Upper lobe of left lung (tissue), 4 donors: ENCODE measurements at regions not wholly inside any gene's neighbourhood (a gene's known extent, or its start where the extent isn't known, plus 50 kb on each side); places are given as distances from the start of the nearest gene placed in this dataset.

ENCODE experiments used
- POLR2AphosphoS5 ChIP-seq, 2 donors: sonication (generic); formaldehyde crosslinking; IDR thresholded peaks; one replicate each; pipeline ENCODE4 v1.5.1; 2017; ENCODE audit warnings: antibody characterized with exemption in 2 of 2
- TF ChIP-seq, protein P1 (sequence below), 6 experiments: fragments of 450-650 bp in 4 of 6; fragments of 200-600 bp in 2 of 6; sonication (generic) in 2 of 6; IDR thresholded peaks; one replicate each; pipeline ENCODE4 v1.5.1; 2016 to 2019; ENCODE audit warnings: antibody characterized with exemption in 6 of 6

DNA sequence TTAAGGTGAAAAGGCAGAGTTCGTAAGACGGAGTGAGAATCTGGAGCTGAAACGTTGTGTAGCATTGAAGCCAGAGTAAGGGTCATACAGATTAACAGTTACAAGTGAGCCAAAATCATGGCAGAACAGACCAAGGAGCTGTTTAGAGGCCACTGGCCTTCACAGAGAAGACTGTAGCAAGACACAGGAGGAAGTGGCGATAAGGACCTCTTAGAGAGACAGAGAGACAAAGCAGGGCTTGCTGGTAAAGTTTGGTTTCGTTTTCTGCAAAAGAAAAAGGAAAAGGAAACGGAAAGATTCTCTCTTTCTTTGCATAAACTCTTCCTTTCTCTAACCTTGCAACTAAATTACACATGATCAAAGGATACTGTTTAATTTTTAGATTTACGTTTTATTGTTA is 83.0 kb downstream of the AASDHPPT start:
- TF ChIP-seq POLR2AphosphoS5 (IDR thresholded peaks at IDR 0.05), result no peak
- TF ChIP-seq, protein P1, sequence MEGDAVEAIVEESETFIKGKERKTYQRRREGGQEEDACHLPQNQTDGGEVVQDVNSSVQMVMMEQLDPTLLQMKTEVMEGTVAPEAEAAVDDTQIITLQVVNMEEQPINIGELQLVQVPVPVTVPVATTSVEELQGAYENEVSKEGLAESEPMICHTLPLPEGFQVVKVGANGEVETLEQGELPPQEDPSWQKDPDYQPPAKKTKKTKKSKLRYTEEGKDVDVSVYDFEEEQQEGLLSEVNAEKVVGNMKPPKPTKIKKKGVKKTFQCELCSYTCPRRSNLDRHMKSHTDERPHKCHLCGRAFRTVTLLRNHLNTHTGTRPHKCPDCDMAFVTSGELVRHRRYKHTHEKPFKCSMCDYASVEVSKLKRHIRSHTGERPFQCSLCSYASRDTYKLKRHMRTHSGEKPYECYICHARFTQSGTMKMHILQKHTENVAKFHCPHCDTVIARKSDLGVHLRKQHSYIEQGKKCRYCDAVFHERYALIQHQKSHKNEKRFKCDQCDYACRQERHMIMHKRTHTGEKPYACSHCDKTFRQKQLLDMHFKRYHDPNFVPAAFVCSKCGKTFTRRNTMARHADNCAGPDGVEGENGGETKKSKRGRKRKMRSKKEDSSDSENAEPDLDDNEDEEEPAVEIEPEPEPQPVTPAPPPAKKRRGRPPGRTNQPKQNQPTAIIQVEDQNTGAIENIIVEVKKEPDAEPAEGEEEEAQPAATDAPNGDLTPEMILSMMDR (IDR thresholded peaks at IDR 0.05), result no peak
